ENCODE measurements at regions not wholly inside any gene's neighbourhood (a gene's known extent, or its start where the extent isn't known, plus 50 kb on each side); places are given as distances from the start of the nearest gene placed in this dataset.
"Not testable (repeated sequence)": the region's sequence is repeated elsewhere in the genome, so short reads cannot be mapped to it uniquely, and the experiment has no call there.

GRCh38 chr11:79670882-79671281 is 230.1 kb upstream of the TENM4 start:
- no peak for DNase-seq

- DNase-seq: no peak
Measured at GRCh38 chr11:79668575-79668974, 227.7 kb upstream of the TENM4 start.

- DNase-seq: no peak
Measured at GRCh38 chr11:79667380-79667779, 226.6 kb upstream of the TENM4 start.

GRCh38 chr11:79663017-79663416 is 222.2 kb upstream of the TENM4 start:
- no peak for DNase-seq

- no peak for DNase-seq
Measured at GRCh38 chr11:79661373-79661772, 220.5 kb upstream of the TENM4 start.

DNA sequence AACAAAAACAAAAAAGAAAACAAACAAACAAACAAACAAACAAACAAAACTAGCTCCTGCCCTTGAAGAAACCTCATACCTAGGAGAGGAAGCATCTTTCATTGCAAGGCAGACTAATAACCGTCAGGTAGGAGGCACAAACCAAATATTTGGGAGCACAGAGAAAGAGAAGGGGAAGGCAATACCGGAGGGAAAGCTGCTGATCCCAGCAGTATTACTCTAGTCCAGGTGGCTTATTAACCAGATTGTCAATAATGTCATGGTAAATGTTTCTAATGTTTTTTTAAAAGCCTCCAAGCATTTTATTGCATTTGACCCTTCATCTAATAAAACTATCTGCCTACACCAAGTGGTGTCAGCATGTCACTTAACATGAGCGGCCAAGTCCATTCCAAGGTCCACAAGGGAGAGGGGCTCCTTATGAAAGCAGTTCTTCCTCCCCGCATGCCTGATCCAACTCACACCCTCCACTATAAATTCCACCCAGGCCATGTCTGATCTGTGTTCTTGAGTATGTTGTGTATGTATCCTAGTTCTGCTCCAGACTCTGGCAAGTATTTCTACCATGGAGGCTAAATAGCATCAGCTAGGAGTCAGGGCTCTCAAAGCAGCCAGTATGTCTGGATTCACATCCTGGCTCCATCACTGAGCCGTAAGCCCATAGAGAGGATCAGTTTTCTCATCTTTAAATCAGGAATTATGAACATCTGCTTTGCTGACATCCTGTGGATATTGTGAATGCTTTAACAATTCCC is 208.1 kb upstream of the TENM4 start:
- no peak for DNase-seq

GRCh38 chr11:79637219-79637618 is 196.4 kb upstream of the TENM4 start:
- no peak for DNase-seq

GRCh38 chr11:79634905-79635304 is 194.1 kb upstream of the TENM4 start:
- DNase-seq: no peak

DNA sequence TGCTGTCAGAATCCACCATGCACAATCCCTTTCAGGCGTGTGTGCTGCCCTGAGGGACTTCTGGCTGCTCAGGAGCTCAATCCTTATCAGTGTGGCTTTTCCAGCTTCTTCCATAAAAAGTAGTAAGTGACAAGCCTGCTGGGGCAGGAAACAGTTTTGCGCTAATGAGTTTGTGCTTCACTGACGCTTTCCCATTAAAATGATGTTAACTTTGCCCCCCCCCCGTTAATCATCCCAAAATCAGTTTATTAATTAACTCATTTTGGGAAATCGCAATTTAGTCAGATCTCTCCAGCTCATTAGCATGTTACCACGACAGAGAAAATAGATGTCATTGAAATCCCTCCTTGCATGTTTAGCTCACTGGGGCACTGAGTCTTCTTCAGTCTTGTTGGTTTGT is 186.5 kb upstream of the TENM4 start:
- DNase-seq: no peak

DNA sequence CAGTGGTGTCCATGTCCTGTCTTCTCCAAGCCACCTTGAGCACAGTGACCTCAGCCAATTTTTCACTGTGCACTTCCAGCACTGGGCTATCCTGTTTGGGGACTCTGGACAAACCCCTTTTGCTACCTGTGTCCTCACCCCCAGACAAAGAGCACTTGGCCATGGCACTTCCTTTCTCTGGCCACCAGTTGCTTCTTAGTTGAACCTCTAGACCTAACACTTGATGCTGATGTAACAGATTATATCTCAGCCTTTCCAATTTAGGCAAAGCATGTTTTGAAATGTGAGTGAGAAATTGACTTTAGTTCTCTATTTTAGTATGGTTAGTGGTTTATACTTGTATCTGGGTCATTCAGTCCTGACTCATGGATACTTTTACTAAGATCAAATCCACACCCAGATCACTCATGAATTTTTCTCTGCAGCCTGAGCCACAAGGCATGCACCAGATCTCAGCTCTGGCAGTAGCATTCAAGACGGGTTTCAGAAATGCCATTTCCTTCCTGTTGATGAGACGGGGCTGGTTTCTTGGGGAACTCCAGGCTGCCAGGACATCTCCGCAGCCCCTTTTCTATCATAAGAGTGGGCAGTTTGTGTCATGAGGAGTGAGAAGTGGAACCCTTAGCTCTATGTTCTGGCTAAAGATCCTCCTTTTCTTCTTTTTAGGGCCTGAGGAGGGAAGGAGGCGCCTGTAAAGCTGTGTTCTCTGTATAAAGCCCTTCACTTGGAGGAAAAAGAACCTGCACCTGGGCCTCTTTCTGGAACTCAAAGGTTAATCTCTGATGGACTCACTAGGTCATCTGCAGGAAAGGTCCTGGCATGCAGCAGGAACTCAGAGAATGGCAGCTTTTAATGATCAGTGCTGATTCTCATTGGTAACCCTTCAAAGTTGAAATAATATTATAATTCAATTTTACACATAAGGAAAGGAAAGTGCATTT is 185.6 kb upstream of the TENM4 start:
- no peak for DNase-seq

- no peak for DNase-seq
Measured at GRCh38 chr11:79623375-79623774, 182.5 kb upstream of the TENM4 start.

DNA sequence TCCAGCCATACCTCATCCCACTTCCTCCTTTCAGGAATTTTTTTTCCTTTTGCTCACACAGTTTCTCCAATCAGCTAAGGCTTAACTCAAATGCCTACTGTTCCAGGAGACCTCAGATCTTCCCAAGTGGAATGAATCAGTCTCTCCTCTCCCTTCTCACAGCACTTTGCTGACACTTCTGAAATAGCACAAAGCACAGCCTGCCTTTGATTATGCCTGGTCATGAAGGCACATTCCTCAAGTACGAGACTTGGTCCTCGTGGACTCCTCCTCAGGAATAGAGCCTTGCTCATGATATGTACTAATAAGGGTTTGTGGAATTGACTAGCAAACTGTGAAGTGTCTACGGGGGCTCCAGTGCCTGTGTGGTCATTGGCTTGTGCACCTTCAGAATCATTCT is 176.7 kb upstream of the TENM4 start:
- DNase-seq: no peak

DNA sequence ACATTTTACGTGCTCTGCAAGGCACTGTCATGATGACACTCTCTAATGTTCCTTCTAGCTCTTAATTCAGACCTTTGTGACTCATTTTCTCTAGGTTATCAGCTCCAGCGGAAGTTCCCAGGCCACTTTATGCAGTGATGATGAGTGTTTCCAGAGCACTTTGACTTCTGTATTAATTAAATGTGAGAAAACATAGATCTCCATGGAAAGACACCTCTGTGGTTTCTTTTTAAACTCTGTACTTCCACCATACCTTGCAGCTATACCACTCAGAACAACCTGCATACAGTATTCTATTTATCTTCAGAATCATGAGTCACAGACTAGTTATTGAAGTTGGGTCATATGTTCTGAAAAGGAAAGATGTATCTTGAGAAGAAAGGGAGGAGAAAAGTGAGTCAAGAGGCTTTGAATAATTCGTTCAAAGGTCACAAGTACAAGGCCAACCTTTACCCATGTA is 175.6 kb upstream of the TENM4 start:
- DNase-seq: no peak

DNA sequence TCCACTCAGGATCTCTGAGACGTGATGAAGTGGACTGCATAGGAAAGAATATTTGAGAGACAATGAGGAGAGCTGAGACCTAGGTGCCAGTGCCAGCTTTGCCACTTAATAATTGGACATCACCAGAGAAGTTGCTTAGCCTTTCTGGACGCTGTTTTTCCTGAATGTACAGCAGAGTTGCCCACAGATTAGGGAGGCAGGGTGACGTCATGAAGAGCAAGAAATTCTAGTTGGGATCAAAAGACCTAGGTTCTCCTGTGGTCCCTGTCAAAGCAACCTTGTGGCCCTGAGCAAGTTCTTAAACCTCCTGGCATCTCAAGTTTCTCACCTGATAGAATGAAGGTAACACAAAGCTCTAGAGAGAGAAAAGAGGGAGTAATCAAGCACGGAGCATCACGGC is 174.6 kb upstream of the TENM4 start:
- no peak for DNase-seq

DNA sequence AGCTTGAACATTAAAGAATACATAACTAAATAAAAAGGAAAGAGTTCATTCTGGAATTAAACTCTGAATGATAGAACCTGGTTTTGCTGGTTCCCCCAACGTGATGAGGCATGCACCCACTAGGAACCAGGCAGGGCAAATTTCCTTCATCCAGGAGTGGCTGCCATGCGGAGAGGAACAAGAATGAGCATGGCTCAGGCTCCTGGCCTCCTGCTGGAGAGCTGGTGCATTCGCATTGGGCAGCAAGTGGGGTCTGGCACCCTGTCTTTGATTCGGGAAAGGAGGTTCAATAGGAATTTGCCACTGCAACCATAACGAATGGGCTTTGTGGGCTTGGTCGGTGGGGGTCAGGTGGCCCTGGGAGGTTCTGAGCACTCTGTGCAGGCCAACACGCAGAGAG is 169.8 kb upstream of the TENM4 start:
- DNase-seq: no peak

DNA sequence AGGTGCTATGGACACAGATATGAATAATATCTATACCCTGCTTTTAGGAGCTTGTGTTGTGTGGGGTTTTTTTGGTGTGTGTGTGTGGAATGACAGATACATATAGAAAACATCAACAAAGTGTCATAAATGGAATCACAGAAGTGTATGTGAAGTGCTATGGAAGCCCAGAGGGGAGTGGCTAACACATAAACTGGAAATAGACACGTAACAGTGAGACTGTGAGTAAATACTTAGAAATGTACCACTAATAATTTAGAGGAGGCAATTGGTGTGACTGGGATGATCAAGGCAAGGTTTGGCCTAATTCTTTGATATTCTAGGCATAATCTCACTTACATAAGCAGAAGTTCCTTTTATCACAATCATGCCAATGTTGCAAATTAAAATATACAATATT is 169.3 kb upstream of the TENM4 start:
- DNase-seq: no peak

DNA sequence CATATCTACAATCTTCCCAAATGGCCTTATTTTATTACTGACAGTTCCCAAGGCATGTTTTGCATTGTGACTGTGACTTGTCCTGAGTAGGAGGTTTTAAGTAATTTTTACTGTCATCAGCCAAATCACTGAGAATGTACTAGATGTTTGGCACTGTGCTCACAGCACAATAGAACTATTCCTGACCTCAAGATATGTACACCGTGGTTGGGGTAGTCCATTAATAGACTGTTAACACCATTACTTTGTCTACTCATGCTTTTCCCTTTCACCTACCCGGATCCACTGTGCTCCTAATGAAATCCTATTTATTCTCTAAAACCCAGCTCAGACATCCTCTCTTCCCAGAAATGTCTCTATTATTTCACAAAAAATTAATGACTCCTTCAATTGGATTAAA is 168.7 kb upstream of the TENM4 start:
- no peak for DNase-seq

DNA sequence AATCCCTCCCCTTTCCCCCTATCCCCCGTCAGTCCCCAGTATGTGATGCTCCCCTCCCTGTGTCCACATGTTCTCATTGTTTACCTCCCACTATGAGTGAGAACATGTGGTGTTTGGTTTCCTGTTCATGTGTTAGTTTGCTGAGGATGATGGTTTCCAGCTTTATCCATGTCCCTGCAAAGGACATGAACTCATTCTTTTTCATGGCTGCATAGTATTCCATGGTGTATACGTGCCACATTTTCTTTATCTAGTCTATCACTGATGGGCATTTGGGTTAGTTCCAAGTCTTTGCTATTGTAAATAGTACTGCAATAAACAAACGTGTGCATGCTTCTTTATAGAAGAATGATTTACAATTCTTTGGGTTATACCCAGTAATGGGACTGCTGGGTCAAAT is 165.6 kb upstream of the TENM4 start:
- DNase-seq: not testable (repeated sequence)

GRCh38 chr11:79600711-79601110 is 159.9 kb upstream of the TENM4 start:
- no peak for DNase-seq

GRCh38 chr11:79594834-79595233 is 154.0 kb upstream of the TENM4 start:
- no peak for DNase-seq

GRCh38 chr11:79592824-79593223 is 152.0 kb upstream of the TENM4 start:
- DNase-seq: no peak

- DNase-seq: no peak
Measured at GRCh38 chr11:79592406-79592805, 151.6 kb upstream of the TENM4 start.

DNA sequence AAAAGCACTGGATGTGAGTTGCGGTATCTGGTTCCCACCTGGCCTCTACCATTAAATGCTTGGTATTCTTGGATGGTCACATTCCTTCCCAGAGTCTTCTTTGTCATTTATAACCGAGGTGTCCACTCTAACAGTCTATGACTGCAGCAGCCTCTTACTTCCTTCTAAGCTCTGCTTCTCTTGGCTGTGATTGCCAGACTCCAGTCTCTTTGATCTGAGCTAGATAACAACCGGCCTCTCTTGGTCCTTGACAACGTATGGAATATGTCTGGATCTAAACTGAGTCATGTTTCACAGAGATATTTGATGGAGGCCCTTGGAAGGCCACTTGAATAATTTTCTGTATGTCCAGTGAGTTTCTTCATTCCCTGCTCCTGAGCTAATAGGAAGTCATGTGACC is 141.6 kb upstream of the TENM4 start:
- no peak for DNase-seq

GRCh38 chr11:79579063-79579462 is 138.2 kb upstream of the TENM4 start:
- no peak for DNase-seq
